ENCODE measurements at regions not wholly inside any gene's neighbourhood (a gene's known extent, or its start where the extent isn't known, plus 50 kb on each side); places are given as distances from the start of the nearest gene placed in this dataset.

GRCh38 chr1:67604778-67605177, 80.2 kb upstream of the GADD45A start:
- Histone ChIP-seq H3K14ac (ENCODE audit: insufficient read depth, low read length) (no peak overlapping the region), H3K56ac (ENCODE audit: insufficient read length, low read depth, low read length) (no peak overlapping the region), H2BK12ac (ENCODE audit: insufficient read length, low read depth, low read length) (no peak overlapping the region), H3K27ac (ENCODE audit: insufficient read length, low read depth, low read length) (no peak overlapping the region), H3K23me2 (ENCODE audit: insufficient read length, low read depth, low read length, poor library complexity, severe bottlenecking) (no peaks in the 10 kb centered on the region), H4K5ac (ENCODE audit: insufficient read length, low read depth, low read length) (no peak overlapping the region), H4K20me1 (ENCODE audit: control insufficient read depth, insufficient read depth, insufficient read length) (no peaks in the 10 kb centered on the region), H3K27me3 (ENCODE audit: insufficient read depth, low read length) (no peaks in the 10 kb centered on the region), H3K9ac (ENCODE audit: extremely low read depth, insufficient read length, low read length) (no peak overlapping the region), H3K23ac (ENCODE audit: insufficient read length, low read depth, low read length) (no peak overlapping the region), H3K18ac (ENCODE audit: insufficient read length, low read depth, low read length) (no peak overlapping the region), H4K91ac (ENCODE audit: insufficient read length, low read depth, low read length) (no peak overlapping the region), H2AK5ac (ENCODE audit: insufficient read length, low read length) (no peak overlapping the region), H2BK5ac (ENCODE audit: insufficient read length, low read length) (no peak overlapping the region), H3K4ac (ENCODE audit: low read depth, low read length) (no peak overlapping the region), H3K79me2 (ENCODE audit: insufficient read depth, low read length) (no peaks in the 10 kb centered on the region), H2AFZ (ENCODE audit: low read length) (no peak overlapping the region), H3K4me1 (ENCODE audit: insufficient read depth, low read length) (no peaks in the 10 kb centered on the region; the same call in 1 of the 2 replicates), H2BK15ac (ENCODE audit: low read depth, low read length) (no peak overlapping the region), H2BK20ac (ENCODE audit: low read depth, low read length, poor library complexity, severe bottlenecking) (no peak overlapping the region), H2BK120ac (ENCODE audit: low read depth, low read length, poor library complexity, severe bottlenecking) (no peak overlapping the region), H3K9me3 (ENCODE audit: control insufficient read depth, low read depth, low read length) (no peaks in the 10 kb centered on the region), H3T11ph (ENCODE audit: low read length) (no peak overlapping the region), H3K4me2 (ENCODE audit: insufficient read depth, insufficient read length, low read length) (no peak overlapping the region), H3K79me1 (ENCODE audit: insufficient read depth, low read depth, low read length, poor library complexity, severe bottlenecking) (no peaks in the 10 kb centered on the region), H4K8ac (replicated peaks; ENCODE audit: insufficient read length, low read depth, low read length) (no peak overlapping the region)
- no CpG with 5 or more reads among the region's 5 CpGs for WGBS (ENCODE audit: extremely low coverage, insufficient read length, low lambda C conversion rate)
- no peaks in the 10 kb centered on the region for H3K27me3 Mint-ChIP-seq (ENCODE audit: low read depth)
- H3K27ac Mint-ChIP-seq, result no peak overlapping the region
- no peak for TF ChIP-seq CTCF (conservative IDR thresholded peaks at IDR 0.05)
- no peak for DNase-seq
- H3K4me1 Mint-ChIP-seq, result peaks cover 27 to 29% of the 10 kb centered on the region in 2 experiments
- no peak overlapping the region for H3K4me3 Mint-ChIP-seq
- H3K36me3 Mint-ChIP-seq (ENCODE audit: insufficient read depth in 1 of 3, low read depth in 3 of 3), result peaks cover 0 to 5% (median 2%) of the 10 kb centered on the region in 3 experiments; a peak in 1 of 7 replicates
- no peaks in the 10 kb centered on the region; a peak in 1 of 5 replicates for H3K9me3 Mint-ChIP-seq

Measured in H9 (cell line).